Suprapubic skin (tissue), 3 donors: ENCODE measurements at regions not wholly inside any gene's neighbourhood (a gene's known extent, or its start where the extent isn't known, plus 50 kb on each side); places are given as distances from the start of the nearest gene placed in this dataset.

Experiments used
- EP300 ChIP-seq: sonication (generic); formaldehyde crosslinking; IDR thresholded peaks from one replicate; pipeline ENCODE4 v1.6.1; 2017; ENCODE audit warnings: antibody characterized with exemption
- TF ChIP-seq, protein P1 (sequence below), 2 donors: fragments of 200-600 bp in 1 of 2; fragments of 450-650 bp in 1 of 2; sonication (generic) in 1 of 2; IDR thresholded peaks; one replicate each; pipeline ENCODE4 v1.5.1; 2016 to 2019; ENCODE audit warnings: antibody characterized with exemption in 2 of 2, mild to moderate bottlenecking in 1 of 2, moderate library complexity in 1 of 2

DNA sequence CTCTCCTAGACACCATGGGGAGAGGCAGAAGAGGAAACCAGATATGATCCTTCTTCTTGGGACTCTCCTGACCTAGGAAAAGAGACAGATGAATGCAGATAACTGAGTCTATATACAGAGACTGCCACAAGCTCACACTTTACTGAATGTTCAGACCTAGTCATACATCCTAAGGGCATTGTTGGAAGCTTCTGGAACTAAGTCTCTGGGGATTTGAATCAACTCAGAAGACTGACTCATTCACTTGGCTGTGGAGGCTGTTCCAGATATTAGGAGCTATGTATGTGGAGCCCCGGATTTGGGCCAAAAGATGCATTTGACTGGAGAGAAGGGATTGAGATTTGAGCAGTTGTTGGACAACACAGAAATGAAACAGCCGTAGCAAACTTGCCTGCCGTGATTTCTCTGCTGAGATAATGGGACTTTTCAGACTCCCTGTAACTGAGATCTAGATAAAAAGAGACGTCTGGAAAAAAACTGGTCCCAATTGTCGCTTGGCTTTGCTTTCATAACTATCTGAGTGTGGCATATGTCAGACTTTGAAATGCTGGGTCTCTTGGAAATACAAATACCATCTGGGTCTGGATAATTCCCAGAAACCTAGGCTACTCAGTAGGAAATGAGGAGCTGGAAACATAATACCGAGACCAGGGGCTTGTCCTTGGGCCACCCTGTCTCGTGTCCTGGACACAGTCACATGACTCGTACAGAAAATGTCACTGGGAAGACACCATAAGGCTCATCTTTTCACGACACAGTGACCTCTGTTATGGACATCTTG is 396.8 kb downstream of the NUAK1 start:
- TF ChIP-seq, protein P1, sequence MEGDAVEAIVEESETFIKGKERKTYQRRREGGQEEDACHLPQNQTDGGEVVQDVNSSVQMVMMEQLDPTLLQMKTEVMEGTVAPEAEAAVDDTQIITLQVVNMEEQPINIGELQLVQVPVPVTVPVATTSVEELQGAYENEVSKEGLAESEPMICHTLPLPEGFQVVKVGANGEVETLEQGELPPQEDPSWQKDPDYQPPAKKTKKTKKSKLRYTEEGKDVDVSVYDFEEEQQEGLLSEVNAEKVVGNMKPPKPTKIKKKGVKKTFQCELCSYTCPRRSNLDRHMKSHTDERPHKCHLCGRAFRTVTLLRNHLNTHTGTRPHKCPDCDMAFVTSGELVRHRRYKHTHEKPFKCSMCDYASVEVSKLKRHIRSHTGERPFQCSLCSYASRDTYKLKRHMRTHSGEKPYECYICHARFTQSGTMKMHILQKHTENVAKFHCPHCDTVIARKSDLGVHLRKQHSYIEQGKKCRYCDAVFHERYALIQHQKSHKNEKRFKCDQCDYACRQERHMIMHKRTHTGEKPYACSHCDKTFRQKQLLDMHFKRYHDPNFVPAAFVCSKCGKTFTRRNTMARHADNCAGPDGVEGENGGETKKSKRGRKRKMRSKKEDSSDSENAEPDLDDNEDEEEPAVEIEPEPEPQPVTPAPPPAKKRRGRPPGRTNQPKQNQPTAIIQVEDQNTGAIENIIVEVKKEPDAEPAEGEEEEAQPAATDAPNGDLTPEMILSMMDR (IDR thresholded peaks at IDR 0.05), result no peak
- no peak for TF ChIP-seq EP300
